ENCODE measurements at regions not wholly inside any gene's neighbourhood (a gene's known extent, or its start where the extent isn't known, plus 50 kb on each side); places are given as distances from the start of the nearest gene placed in this dataset.

DNA sequence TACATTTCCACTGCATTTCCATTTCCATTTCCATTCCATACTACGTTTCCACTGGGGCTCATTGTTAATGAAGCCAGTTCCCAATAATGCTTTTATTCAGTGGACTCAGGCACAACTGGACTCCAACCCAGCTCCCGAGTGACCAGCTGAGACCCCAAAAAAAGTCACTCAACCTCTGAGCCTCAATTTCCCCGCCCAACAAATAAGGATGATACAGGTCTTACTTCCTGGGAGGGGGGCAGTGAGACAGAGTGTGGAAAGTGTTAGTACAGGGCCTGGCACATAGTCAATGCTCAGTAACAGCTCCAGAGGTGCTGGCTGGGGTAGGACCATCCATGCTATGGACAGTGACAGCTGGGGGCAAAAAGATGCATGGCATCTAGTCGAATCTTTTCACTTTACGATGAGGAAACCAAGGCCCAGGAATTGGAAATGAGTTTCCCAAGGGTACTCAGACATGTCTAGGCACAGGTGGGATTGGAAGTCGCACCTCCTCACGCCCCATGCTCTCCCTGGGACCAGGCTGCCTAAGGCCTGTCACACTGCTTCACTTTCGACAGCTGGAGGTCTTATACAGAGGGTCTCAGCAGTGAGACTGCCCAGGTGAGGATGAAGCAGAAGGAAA, 226.5 kb downstream of the ANAPC1 start:
- FAIRE-seq = no peak
- DNase-seq (ENCODE audit: low spot score) = no peak

DNA sequence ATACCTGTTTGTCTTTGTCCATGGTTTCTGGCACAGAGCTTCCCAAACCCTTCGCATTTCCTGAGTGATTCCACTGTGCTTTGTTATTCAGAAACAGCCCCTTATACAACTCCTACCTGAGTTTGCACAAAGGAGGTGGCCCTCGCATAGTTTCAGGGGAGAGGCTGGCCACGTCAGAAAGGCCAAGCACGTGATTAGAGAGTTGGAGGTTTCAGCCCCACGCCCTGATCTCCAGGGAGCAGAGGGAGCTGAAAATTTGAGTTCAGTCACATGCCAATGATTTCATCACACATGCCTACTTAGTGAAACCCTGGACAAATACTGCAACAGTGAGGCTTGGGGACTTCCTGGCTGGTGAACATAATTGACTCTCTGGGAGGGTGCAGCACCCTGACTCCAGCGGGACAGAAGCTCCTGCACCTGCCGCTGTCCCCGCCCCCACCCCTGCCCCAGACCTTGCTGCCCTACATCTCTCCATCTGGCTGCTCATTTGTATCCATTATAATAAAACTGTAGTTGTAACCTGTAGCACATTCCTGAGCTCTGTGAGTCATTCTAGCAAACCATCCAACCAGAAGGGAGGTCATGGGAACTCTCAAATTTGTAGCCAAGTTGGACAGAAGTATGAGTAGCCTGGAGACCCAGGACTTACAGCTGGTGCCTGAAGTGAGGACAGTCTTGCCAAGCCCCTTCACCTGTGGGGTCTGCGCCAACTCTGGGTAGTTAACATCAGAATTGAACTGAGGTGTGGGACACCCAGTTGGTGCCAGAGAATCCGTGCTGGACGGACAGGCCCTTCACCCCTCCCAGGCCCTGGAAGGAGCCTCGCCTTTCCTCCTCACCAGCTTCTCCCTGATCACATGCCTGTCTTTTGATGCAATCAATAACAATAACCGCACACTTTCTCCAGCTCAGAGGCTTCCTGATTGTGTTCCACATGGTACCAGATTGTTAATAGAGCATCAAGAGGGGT, 224.3 kb downstream of the ANAPC1 start:
- FAIRE-seq (peak; percentile 88), DNase-seq (ENCODE audit: low spot score) (peak; percentile 89)

DNA sequence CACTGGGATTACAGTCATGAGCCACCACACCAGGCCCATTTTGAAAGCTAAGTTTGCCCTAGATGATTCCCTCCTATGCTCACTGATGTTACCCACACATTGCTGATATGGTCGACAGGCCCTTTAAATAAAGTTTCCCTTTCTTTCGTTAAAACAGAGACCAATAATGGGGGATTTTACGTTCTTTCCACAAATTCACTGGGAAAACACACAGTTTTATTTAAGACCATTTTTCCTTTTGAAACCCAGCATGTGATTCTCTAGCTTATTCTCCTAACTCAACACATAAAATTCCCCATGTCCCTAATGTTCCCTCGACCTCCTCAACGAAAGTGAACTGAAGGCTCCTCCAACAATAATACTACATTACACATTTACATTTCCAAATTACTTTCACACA, 223.2 kb downstream of the ANAPC1 start:
- FAIRE-seq = no peak
- DNase-seq (ENCODE audit: low spot score) = no peak

DNA sequence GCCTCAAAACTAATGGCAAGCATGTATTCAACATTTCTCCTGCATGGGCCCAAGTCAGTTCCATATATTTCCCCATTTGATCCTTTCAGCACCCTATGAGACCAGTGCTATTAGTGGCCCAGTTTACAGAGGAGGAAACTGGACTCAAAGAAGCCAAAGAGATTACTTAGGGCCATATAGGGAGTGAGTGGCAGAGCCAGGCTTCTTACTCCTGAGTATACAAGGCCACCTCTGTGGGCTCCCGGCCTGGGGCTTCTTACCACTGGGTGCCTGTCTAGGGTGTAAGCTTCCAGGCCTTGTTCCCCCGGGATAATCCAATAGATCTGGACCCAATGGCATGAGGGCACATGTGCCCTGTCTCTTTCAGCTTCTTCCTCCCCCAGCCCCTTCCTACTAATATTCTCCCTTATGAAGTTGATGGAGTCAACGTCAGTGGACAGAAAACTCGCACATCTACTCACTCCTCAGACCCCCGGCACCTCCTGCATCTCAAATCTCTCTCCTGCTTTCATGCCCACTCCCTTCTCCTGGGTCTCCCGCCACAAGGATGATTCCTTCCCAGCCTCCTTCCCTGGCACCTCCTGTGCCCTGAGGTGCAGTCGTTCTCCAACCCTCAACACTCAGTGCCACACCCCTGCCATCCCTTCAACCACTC, 222.6 kb downstream of the ANAPC1 start:
- FAIRE-seq (no peak), DNase-seq (ENCODE audit: low spot score) (no peak)

DNA sequence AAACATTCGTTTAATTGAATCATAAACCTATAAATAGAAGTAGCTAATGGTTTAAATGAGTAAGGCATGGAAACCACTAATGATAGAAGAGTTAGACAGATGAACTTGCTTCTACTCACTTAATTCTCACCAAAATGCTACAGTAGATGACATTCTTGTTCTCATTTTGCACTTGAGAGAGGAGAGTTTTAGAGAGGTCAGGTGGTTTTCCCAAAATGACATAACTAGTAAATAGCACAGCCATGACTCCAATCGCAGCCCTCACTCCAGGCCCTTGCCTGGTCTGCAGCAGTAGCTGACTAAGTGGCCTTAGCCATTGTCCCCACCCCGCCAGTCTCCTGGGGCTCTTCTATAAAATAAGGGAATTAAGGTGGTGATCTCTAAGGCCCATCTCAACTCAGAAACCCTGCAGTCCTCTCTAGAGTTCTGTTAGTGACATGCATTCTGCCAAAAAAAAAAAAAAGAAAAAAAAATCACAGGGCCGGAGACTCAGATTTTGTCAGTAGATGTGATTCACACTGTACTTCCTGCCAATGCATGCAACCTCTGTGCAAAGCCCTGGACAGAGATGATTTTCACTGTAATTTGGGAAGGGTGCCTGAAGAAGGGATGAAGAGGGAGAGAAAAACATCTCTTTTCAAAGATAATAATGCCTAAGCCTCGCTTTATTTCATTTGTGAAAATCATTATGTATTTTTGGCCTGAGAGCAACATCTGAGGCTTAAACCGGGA, 221.8 kb downstream of the ANAPC1 start:
- FAIRE-seq = peak; percentile 7

DNA sequence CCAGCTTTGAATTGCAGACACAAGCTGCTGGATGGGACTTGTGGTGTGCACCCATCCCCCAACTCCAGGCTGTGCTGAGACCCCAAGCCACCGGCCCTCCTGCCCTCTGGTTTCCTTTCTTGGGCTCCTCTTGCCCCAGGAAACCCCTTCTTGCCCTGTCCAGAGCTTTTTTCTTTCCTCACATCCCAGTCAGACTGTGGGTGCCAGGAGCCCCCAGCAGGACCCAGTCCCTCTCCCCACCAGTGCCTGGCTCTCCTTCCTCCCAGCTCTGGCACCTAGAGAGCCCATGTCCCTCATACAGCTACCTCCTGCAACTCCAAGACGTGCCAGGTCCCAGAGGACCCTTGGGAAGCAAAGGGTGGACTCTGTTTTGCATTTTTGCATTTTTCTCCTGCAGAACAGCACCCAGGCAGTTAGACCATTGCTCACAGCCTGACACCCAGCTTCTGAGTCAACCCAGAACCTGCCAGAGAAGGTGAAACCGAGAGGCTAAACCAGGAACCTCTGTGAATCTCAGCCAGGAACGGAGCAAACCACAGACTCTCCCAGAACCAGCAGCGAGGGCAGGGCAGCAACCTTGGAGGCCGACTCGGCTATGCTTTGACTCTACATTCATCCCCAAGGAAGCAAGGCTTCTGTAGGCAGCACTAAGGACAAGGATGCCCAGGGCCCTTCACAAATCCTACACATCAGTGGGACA, 221.1 kb downstream of the ANAPC1 start:
- peak; percentile 23 for DNase-seq (ENCODE audit: low spot score)
- FAIRE-seq = peak; percentile 11

More for the DNA sequence above, 221.8 kb downstream of the ANAPC1 start:
- no peak for DNase-seq (ENCODE audit: low spot score)

DNA sequence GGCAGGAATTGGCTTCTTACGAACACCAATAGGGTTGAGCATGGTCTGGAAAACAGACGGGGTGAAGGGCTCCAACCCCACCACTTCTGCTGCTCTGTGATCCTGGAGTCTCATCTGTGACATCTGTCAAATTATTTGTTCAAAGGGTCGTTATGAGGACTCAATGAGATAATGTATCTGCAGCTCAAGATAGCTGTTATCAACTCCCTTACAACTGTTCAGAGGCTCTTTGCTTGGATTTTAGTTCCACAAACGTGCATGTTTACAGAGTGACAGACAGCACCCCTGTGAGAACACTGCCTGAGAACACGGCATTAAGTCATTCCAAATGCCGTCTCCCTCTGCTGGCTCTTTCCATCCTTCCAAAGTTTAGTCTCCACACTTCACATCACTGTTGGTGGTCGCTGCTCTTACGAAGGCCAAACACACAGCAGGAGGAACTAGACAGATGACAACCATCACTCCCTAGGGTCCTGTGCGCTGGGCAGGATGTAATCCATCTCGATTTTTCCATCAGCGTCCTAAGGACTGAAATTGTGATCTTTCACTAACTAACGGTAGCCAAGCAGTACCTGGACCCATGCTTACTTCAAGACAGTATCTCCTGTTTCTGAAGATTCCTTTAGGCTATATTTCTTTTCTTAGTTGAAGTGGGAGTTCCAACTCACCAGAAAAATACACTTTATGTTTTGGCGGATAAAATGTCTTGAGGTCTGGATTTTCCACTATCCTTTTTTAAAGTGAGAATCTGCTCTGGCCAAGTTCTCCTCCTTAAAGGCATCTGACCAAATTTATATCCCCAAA, 220.3 kb downstream of the ANAPC1 start:
- DNase-seq (ENCODE audit: low spot score) = no peak
- no peak for FAIRE-seq

DNA sequence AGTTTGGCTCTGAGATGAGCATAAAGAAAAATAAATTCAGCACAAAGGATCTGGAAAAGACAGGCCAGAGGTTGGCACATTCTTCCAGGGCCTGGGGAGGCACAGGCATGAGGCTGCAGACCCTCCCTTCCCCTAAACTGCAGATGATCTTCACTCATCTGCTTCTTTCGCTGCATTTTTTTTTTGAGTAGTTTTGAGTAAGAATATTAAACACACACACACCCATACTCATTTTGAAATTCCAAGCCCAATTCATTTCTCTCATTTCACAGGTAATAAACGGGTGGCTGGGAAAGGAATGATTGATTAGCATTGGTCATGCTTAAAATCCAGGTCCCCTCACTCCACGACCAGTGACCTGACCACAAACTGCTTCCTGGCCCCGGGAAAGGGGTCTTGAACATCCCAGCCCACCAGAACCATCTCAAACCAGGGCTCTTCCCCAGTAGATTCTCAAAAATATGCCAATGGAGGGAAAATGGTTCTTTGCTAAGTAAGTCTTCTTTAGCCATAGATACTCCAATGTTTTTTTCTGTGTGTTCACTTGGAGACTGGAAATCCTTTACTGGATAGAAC, 219.6 kb downstream of the ANAPC1 start:
- DNase-seq (ENCODE audit: low spot score) = no peak
- no peak for FAIRE-seq

DNA sequence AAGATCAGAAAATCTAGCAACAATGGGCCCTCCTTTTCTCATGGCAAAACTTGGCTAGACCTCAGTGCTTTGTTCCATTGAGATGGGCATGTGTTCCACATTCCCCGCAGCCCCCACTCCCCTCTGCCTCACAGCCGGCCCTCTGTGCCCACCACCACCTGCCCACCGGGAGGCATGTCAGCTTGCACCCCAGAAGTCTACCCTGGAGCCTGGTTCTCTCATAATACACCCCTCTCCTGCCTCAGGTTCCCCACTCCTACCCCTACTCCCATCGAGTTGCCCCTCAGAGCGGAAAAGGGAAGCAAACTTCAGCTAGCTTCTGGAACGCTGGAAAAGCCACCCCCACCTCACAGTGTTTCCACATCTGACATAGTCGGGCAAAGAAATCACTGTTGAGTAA, 219.0 kb downstream of the ANAPC1 start:
- DNase-seq (ENCODE audit: low spot score) (no peak), FAIRE-seq (no peak)

DNA sequence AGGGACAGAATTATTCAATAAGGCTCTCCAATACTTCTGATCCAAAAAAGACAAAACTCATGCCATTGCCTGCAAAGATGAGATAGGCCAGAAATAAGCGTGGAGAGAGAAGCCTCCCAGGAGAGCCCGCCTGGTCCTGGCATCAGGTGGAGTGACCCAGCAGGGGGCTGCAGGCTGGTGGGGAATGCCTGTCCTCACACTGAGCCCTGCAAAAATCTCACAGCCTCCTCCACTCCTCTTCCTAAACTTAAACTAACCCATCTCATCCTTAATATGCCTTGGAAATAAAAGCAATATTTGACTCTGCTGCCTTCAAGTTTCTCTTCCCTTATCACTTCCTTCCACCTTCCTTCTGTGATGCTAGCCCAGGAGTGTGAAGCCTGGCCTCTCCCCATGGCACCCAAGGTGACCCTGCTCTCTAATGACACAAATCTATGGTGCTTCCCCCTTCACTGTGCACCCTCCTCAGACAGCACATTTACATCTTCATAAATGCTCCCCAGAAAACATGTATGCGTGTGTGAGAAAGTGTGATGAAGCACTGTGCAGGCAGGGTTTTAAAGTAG, 218.4 kb downstream of the ANAPC1 start:
- no peak for FAIRE-seq
- no peak for DNase-seq (ENCODE audit: low spot score)

DNA sequence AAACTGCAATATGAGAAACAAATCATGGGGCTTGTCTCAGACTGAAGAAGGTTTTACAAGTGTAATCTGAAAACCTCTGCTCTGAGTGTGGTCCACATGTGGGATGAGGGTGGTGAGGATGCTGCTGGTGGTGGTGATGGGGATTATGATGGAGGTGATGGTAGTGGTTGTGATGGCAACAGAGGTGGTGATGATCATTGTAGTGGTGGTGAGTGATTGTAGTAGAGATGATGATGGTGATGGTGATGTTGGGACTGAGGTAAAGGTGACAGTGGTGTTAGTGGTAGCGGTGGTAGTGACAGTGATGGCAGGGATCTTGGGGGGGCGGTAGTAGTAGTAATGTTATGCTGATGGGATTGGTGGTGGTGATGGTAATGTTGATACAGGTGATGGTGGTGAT, 217.8 kb downstream of the ANAPC1 start:
- no peak for FAIRE-seq
- DNase-seq (ENCODE audit: low spot score) = no peak

DNA sequence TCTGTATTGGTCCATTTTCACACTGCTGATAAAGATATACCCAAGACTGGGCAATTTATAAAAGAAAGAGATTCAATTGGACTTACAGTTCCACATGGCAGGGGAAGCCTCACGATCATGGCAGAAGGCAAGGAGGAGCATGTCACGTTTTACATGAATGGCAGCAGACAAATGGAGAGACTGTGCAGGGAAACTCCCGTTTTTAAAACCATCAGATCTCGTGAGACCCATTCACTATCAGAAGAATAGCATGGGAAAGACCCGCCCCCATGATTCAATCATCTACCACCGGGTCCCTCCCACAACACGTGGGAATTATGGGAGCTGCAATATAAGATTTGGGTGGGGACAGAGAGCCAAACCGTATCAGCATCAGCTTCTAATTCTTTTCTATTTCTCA, 217.0 kb downstream of the ANAPC1 start:
- FAIRE-seq = no peak
- no peak for DNase-seq (ENCODE audit: low spot score)

DNA sequence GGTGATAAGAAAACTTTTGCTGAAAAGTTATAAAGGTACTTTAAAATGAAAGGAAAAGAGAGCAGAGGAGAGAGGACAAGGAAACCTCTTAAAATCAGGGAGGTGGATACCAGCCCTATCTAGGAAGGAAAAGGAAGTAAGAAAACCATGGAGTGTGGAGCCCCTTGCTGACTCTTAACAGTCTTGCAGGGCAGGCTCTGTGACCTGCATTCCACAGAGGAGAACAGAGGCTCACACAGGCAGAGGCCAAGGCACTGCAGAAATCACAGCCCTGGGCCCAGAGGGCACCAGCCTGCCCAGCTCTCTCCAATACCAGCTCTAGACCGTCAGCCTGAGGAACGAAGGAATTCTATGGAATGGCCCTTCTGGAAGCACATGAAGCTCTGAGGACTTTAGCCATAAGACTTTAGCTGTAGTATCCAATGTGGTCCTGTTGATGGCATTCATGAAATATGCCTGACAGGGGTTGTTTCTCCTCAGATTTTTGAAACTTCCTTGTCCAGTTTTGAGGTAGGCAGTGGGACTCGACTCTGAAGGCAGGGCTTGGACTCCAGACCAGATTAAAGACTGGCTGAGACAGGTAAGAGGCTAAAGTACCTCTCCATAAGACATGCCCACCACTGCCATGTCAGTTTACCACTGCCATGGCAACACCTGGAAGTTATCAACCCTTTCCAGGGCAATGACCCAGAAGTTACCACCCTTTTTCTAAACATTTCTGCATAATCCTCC, 216.3 kb downstream of the ANAPC1 start:
- DNase-seq (ENCODE audit: low spot score) = peak; percentile 42
- no peak for FAIRE-seq

DNA sequence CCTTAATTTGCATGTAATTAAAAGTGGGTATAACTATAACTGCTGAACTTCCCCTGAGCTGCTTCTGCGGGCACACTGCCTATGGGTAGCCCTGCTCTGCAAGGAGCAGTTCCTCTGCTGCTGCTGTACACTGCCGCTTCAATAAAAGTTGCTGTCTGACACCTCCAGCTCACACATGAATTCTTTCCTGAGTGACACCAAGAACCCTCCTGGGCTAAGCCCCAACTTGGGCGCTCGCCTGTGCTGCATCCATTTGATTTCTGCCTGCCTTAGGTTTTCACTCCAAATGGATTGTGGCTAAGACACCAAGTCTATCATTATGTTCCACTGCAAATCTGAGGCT, 215.7 kb downstream of the ANAPC1 start:
- no peak for FAIRE-seq
- DNase-seq (ENCODE audit: low spot score) = no peak

DNA sequence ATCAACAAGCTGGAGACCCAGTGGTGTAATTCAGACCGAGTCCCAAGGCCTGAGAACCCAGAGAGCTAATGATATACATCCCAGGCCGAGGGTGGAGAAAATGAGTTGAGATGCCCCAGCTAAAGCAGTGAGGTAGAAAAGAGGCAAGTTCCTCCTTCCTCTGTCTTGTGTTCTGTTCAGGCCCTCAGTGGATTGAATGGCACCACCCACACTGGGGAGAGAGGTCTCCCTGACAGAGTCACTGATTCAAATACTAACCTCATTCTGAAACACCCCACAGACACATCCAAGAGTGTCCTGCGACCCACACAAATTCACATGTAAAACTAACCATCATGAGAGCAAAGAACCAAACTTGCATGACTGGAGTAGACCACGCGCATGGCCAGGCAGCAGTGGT, 215.3 kb downstream of the ANAPC1 start:
- DNase-seq (ENCODE audit: low spot score) (no peak), FAIRE-seq (no peak)

DNA sequence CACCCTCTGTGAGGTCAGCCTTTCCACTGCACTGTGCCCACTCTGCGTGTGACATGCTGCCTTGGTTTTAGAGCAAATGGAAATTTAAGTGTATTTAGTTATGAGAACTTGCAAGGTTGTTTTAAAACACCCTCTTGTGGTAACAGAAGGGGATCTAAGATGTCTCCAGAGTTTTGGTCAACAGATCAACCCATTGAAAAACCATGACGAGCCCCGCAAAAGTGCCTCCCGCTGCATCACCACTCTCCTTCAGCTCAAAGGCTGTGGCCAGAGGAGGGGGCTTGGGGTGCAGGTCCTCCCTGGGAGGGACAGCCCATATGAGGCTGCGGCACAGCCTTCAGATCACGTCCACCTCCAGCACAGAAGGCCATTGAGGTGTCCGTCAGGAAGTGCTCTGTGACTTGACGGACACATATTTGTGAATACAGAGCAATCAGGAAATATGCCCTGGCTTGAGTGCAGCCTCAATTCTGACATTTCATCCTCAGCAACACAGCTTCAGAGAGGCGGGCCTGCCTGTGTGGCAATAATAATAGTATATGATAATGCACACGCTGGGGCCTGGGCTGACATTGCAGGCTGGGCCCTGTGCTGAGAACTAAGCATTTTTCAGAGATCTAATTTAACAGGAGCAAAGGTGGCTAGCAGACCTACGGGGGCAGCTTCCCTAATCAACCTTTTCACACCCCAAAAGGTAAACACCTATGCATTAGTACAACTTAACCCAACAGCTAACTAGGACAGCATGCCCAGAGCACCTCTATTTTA, 213.9 kb downstream of the ANAPC1 start:
- DNase-seq (ENCODE audit: low spot score) = no peak
- no peak for FAIRE-seq

DNA sequence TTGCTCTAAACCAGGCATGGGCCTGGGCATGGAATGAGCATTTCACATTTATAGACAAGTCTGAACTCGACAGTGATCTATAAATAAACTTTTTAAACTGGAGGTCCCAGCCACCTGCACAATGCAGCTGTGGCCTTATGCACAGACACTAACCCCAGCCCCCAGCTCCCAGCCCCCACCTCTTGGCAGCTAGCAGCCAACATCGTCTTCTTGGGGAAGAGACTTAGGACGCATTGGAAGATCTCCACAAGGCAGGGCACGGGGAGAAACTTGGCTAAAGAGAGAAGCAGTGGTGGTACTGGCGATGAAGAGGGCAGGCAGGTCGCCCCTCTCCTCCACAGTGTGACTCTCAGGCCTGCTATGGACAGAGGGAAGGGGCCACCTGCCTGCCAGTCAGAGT, 213.2 kb downstream of the ANAPC1 start:
- no peak for DNase-seq (ENCODE audit: low spot score)
- FAIRE-seq = no peak
